AG09309 (cell line): ENCODE measurements at regions not wholly inside any gene's neighbourhood (a gene's known extent, or its start where the extent isn't known, plus 50 kb on each side); places are given as distances from the start of the nearest gene placed in this dataset.

Source experiments
- DNase-seq: peaks from one replicate; pipeline ENCODE4 v3.0.0-alpha.2; 2010; ENCODE audit warnings: low read depth
- H3K4me3 ChIP-seq: 2 replicates; pipeline ENCODE4 v1.5.1; 2011; ENCODE audit warnings: mild to moderate bottlenecking, low read depth, low read length, moderate library complexity; ENCODE audit not compliant: control insufficient read depth
- TF ChIP-seq, protein P1 (sequence below): IDR thresholded peaks from 2 replicates; pipeline ENCODE4 v1.5.1; 2011; ENCODE audit warnings: mild to moderate bottlenecking, low read depth, low read length, inconsistent platforms; ENCODE audit not compliant: insufficient read depth, control insufficient read depth; ENCODE audit errors: missing control alignments

DNA sequence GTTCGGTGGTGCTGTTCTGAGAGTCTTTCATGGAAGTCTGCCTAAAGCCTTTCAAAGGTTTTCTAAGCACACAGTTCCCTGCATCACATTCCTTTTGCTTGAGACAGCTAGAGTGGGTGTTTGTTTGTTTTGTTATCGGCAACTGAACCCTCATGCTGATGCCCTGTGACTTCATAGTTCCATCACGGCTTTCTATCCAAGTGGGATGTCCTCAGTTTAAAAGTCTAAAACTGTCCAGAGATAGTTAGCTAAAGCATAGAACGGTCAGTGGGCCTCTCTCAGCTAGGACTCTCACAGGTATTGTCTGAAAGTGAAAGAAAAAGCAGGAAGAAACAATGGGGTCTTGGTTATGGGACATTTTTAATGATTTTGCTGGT lies 337.3 kb downstream of the OSR1 start:
- peak; percentile 80 for DNase-seq
- TF ChIP-seq, protein P1, sequence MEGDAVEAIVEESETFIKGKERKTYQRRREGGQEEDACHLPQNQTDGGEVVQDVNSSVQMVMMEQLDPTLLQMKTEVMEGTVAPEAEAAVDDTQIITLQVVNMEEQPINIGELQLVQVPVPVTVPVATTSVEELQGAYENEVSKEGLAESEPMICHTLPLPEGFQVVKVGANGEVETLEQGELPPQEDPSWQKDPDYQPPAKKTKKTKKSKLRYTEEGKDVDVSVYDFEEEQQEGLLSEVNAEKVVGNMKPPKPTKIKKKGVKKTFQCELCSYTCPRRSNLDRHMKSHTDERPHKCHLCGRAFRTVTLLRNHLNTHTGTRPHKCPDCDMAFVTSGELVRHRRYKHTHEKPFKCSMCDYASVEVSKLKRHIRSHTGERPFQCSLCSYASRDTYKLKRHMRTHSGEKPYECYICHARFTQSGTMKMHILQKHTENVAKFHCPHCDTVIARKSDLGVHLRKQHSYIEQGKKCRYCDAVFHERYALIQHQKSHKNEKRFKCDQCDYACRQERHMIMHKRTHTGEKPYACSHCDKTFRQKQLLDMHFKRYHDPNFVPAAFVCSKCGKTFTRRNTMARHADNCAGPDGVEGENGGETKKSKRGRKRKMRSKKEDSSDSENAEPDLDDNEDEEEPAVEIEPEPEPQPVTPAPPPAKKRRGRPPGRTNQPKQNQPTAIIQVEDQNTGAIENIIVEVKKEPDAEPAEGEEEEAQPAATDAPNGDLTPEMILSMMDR = no peak
- no peak overlapping the region for H3K4me3 ChIP-seq

DNA sequence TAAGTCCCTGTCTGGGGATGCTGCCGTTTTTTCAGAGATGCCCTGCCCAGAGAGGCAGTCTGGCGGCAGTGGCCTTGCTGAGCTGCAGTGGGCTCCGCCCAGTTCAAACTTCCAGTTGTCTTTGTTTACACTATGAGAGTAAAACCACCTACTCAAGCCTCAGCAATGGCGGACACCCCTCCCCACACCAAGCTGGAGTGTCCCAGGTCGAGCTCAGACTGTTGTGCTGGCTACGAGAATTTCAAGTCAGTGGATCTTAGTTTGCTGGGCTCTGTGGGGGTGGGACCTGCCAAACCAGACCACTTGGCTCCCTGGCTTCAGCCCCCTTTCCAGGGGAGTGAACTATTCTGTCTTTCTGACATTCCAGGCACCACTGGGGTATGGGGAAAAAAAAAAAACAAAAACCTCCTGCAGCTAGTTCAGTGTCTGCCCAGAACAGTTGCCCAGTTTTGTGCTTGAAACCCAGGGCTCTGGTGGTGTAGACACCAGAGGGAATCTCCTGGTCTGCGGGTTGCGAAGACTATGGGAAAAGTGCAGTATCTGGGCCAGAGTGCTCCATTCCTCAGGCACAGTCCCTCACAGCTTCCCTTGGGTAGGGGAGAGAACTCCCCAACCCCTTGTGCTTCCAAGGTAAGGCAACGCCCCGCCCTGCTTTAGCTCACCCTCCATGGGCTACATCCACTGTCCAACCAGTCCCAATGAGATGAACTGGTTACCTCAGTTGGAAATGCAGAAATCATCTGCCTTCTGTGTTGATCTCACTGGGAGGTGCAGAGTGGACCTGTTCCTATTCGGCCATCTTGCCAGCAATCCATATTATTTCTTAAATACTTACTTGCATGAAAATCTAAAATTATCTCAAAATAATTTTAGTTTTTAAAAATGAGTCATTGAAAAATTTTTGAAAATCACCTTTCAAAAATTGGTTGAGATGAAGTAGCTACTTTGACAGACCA lies 338.0 kb downstream of the OSR1 start:
- no peak for DNase-seq
- H3K4me3 ChIP-seq = no peak overlapping the region
- TF ChIP-seq, protein P1 = no peak

DNA sequence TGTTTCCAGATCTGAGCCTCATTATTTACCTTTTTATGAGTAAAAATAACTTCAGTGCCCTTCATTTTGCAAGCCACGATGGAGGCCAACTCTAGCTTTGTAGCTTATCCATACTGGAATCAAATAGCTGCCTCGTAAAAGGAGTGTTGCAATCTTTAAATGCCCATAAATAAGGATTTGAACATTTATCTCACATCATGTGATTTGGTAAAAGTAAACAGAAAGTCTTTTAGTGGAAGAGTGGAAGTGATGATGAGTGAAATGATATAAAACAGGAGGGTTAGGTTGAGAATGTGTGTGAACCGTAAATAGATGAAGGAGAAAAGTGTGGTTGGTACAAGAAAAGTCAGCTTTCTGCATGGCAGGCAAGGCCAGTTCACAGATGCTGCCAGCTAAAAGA lies 348.9 kb downstream of the OSR1 start:
- TF ChIP-seq, protein P1 = no peak
- peak; percentile 74 for DNase-seq

DNA sequence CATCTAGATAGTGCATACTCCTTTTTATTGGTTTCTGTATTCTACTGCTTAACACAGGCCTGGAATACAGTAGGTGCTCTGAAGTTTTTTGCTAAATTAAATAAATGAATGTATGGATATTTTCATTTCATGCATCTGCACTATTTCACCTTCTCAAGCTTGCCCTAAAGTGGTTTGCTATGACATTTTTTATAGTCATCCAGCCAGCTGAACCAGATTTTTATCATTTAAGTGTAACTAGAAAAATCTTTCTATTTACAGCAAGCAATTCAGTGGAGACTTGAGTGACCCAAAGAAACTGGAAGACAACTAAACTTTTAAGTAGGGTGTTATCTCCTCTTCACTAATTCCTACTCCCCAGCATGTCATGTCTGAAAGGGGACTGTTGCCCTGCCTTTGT lies 354.9 kb downstream of the OSR1 start:
- DNase-seq = no peak
- no peak overlapping the region for H3K4me3 ChIP-seq
- TF ChIP-seq, protein P1 = no peak

More for the DNA sequence above, 348.9 kb downstream of the OSR1 start:
- H3K4me3 ChIP-seq = no peak overlapping the region

DNA sequence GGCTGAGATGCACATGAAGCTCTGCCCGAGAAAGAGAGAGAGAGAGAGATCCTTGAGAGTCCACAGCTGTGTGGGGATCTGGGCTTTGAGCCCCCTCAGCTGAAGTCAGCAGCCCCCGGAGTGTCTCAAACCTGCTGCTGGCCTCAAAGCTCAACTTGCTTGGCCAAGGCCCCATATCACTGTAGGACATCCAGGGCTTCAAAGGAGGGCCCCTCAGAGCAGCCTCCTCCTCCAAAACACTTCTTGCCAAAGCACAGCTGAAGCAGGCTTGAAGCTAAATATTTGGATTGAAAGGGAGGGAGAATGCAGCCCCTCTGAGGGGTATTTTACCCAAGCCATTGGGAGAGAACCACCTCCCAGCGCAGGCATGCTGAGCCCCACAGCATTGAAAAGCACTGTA lies 357.6 kb downstream of the OSR1 start:
- TF ChIP-seq, protein P1 = no peak
- DNase-seq = no peak
- no peak overlapping the region for H3K4me3 ChIP-seq

DNA sequence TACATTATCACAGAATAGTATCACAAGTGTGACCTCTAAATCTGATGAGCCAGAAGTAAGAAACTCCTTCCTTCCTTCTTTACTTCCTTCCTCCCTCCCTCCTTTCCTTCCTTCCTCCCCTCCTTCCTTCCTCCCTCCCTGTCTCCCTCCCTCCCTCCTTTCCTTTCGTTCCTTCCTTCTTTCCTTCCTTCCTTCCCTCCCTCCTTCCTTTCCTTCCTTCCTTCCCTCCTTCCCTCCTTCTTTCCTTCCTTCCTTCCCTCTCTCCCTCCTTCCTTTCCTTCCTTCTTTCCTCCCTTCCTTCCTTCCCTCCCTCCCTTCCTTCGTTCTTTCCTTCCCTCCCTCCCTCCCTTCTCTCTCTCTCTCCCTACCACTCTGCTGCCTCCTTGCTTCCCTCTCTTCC lies 359.2 kb downstream of the OSR1 start:
- no peak for DNase-seq
- TF ChIP-seq, protein P1 = no peak
- no peak overlapping the region for H3K4me3 ChIP-seq
